ENCODE measurements at regions not wholly inside any gene's neighbourhood (a gene's known extent, or its start where the extent isn't known, plus 50 kb on each side); places are given as distances from the start of the nearest gene placed in this dataset.

GRCh38 chr6:167711211-167711610 is 115.5 kb upstream of the AFDN start:
- DNase-seq (ENCODE audit: insufficient read length, low spot score) (no peak), FAIRE-seq (no peak)
- TF ChIP-seq CTCF (IDR thresholded peaks at IDR 0.05; ENCODE audit: insufficient read depth, missing control alignments) = no peak

DNA sequence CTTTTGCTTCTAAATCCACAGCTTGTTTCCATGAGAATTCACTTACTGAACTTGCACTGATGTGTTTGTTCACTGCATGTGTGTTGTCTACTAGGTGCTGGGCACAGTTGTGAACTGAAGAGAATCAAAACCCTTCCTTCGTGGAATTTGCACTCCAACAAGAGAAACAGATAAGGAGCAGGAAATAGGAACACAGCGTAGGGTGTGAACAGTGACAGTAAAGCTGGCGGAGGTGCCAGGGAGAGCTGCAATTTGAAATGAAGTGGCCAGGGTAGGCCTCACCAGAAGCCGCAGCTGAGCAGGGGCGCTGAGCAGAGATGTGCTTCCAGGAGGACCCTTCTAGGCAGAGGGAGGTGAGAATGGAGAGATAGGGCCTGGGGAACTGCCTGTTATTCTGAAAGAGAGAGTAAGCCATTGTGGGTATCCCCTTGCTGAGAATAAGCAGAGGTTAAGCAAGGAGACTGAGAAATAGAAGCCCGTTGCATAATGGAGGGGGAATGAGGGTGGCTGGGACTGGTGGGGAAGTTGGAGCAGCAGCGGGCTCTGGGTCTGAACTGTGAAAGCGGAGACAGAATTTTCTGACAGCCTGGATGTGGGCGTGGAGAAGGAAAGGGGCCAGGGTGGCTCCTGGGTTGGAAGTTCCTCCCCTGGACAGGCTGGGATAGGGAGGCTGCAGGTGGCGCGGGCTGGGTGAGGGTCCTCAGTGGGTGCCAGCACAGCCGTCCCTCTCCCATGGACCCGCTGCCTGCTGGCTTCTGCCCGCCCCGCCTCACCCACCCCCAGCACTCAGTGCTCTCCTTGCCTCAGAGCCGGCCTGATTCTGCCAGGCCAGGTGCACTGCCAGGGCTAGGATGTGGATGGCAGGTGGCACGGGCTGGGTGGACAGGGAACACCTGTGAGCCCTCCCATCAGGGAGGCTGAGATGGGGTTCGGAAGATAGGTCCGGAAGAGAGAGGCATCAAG is 114.7 kb upstream of the AFDN start:
- FAIRE-seq = no peak
- no peak for TF ChIP-seq CTCF (IDR thresholded peaks at IDR 0.05; ENCODE audit: insufficient read depth, missing control alignments)
- no peak for DNase-seq (ENCODE audit: insufficient read length, low spot score)

- TF ChIP-seq CTCF (IDR thresholded peaks at IDR 0.05; ENCODE audit: insufficient read depth, missing control alignments) = no peak
- DNase-seq (ENCODE audit: insufficient read length, low spot score) (no peak), FAIRE-seq (no peak)
Observed at GRCh38 chr6:167712731-167713475, 113.8 kb upstream of the AFDN start.

- DNase-seq (ENCODE audit: insufficient read length, low spot score) = no peak
- FAIRE-seq = no peak
- TF ChIP-seq CTCF (IDR thresholded peaks at IDR 0.05; ENCODE audit: insufficient read depth, missing control alignments) = no peak
Observed at GRCh38 chr6:167714152-167714551, 112.6 kb upstream of the AFDN start.

DNA sequence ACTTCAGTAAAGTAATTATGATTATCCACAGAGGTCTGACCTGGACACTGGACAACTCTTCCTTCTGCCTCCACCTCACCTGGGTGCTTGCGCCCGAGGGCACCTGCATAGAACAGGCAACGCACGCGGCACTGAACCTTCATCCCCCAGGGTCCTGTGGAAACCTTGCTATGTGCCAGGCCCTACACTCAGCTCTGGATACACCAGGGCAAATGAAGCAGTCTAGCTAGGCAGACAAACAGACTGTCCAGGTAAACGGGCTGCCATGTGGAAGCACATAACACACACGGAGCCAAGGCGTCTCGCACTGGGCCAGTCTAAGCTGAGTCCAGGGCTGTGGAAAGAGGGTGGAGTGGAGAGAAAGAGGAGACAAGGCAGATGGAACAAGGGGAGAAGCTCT is 109.3 kb upstream of the AFDN start:
- no peak for TF ChIP-seq CTCF (IDR thresholded peaks at IDR 0.05; ENCODE audit: insufficient read depth, missing control alignments)
- DNase-seq (ENCODE audit: insufficient read length, low spot score) (no peak), FAIRE-seq (no peak)

DNA sequence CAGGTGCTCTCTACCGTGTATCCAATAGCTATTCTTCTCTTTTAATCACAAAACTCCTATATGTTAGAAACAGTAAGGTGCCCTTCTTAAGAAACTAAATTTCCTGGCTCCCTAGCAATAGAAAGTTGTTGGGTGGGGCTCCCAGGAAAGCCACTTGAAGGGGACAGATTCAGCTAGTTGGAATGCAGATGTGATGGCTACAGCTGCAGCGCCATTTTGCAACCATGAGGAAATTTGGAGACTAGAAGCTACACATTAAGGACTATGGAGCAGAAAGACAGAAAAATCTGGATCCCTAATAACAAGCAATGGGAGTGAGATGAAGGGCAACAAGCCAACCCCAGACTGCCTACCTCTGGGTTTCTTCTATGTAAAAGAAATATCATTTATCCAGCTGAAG is 108.8 kb upstream of the AFDN start:
- FAIRE-seq (no peak), DNase-seq (ENCODE audit: insufficient read length, low spot score) (no peak)
- TF ChIP-seq CTCF (IDR thresholded peaks at IDR 0.05; ENCODE audit: insufficient read depth, missing control alignments) = no peak

All from D721Med (cell line).